ENCODE measurements at regions not wholly inside any gene's neighbourhood (a gene's known extent, or its start where the extent isn't known, plus 50 kb on each side); places are given as distances from the start of the nearest gene placed in this dataset.

DNA sequence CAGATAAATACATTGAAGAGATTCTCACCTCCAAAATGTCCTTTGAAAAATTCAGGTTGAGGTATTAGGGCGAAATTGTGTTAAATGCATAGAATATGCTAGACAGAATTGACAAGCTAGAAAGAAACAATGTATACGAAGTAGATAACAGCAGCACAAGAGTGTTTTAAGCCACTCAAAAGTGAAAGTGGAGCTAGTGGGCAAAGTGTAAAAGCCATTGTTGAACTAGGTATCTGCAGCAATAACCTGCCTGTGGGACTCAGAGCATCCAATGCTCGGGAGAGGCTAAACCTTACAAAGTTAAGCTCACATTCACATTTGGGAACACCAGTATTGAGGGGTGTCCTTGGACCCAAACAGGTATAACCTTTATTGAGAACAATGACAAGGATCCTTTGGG lies 180.6 kb upstream of the TMPO start:
- Histone ChIP-seq H3K23ac (ENCODE audit: insufficient read length, low read depth, low read length) (no peak overlapping the region), H2BK20ac (ENCODE audit: low read depth, low read length, poor library complexity, severe bottlenecking) (no peak overlapping the region), H3K27me3 (ENCODE audit: insufficient read depth, low read length) (no peaks in the 10 kb centered on the region), H4K8ac (replicated peaks; ENCODE audit: insufficient read length, low read depth, low read length) (no peak overlapping the region), H3K79me2 (ENCODE audit: insufficient read depth, low read length) (no peaks in the 10 kb centered on the region), H2BK12ac (ENCODE audit: insufficient read length, low read depth, low read length) (no peak overlapping the region), H3K56ac (ENCODE audit: insufficient read length, low read depth, low read length) (no peak overlapping the region), H3K9me3 (ENCODE audit: control insufficient read depth, low read depth, low read length) (no peaks in the 10 kb centered on the region), H3K4me2 (ENCODE audit: insufficient read depth, insufficient read length, low read length) (no peak overlapping the region), H3K18ac (ENCODE audit: insufficient read length, low read depth, low read length) (no peak overlapping the region), H3K4me1 (ENCODE audit: insufficient read depth, low read length) (no peaks in the 10 kb centered on the region), H3K4ac (ENCODE audit: low read depth, low read length) (no peak overlapping the region), H3T11ph (ENCODE audit: low read length) (no peak overlapping the region), H4K5ac (ENCODE audit: insufficient read length, low read depth, low read length) (no peak overlapping the region), H3K27ac (ENCODE audit: insufficient read length, low read depth, low read length) (no peak overlapping the region), H2BK5ac (ENCODE audit: insufficient read length, low read length) (no peak overlapping the region), H2BK15ac (ENCODE audit: low read depth, low read length) (no peak overlapping the region), H4K20me1 (ENCODE audit: control insufficient read depth, insufficient read depth, insufficient read length) (no peaks in the 10 kb centered on the region), H2BK120ac (ENCODE audit: low read depth, low read length, poor library complexity, severe bottlenecking) (no peak overlapping the region), H3K9ac (ENCODE audit: extremely low read depth, insufficient read length, low read length) (no peak overlapping the region), H3K79me1 (ENCODE audit: insufficient read depth, low read depth, low read length, poor library complexity, severe bottlenecking) (no peaks in the 10 kb centered on the region), H2AK5ac (ENCODE audit: insufficient read length, low read length) (no peak overlapping the region), H3K14ac (ENCODE audit: insufficient read depth, low read length) (no peak overlapping the region), H4K91ac (ENCODE audit: insufficient read length, low read depth, low read length) (no peak overlapping the region), H2AFZ (ENCODE audit: low read length) (no peak overlapping the region), H3K23me2 (ENCODE audit: insufficient read length, low read depth, low read length, poor library complexity, severe bottlenecking) (no peaks in the 10 kb centered on the region)
- Mint-ChIP-seq H3K27me3 (ENCODE audit: low read depth) (peaks cover 4% of the 10 kb centered on the region; the same call in 1 of the 2 replicates), H3K4me3 (no peak overlapping the region), H3K4me1 (no peaks in the 10 kb centered on the region), H3K27ac (no peak overlapping the region), H3K36me3 (ENCODE audit: insufficient read depth in 1 of 3, low read depth in 3 of 3) (no peaks in the 10 kb centered on the region), H3K9me3 (no peaks in the 10 kb centered on the region)
- WGBS (ENCODE audit: extremely low coverage, insufficient read length, low lambda C conversion rate), result no CpG with 5 or more reads among the region's 3 CpGs
- DNase-seq, result no peak
- TF ChIP-seq, protein P1, sequence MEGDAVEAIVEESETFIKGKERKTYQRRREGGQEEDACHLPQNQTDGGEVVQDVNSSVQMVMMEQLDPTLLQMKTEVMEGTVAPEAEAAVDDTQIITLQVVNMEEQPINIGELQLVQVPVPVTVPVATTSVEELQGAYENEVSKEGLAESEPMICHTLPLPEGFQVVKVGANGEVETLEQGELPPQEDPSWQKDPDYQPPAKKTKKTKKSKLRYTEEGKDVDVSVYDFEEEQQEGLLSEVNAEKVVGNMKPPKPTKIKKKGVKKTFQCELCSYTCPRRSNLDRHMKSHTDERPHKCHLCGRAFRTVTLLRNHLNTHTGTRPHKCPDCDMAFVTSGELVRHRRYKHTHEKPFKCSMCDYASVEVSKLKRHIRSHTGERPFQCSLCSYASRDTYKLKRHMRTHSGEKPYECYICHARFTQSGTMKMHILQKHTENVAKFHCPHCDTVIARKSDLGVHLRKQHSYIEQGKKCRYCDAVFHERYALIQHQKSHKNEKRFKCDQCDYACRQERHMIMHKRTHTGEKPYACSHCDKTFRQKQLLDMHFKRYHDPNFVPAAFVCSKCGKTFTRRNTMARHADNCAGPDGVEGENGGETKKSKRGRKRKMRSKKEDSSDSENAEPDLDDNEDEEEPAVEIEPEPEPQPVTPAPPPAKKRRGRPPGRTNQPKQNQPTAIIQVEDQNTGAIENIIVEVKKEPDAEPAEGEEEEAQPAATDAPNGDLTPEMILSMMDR (conservative IDR thresholded peaks at IDR 0.05), result no peak

All from H9 (cell line).